Neuronal stem cell (in vitro differentiated cells): ENCODE measurements at regions not wholly inside any gene's neighbourhood (a gene's known extent, or its start where the extent isn't known, plus 50 kb on each side); places are given as distances from the start of the nearest gene placed in this dataset.

ENCODE experiments used
- DNase-seq: peaks from one replicate; pipeline ENCODE4 v3.0.0-alpha.2; 2013; ENCODE audit warnings: low spot score
- H2AFZ ChIP-seq: one replicate; pipeline ENCODE4 v1.6.1; 2013; ENCODE audit warnings: mild to moderate bottlenecking, low read length, inconsistent platforms
- H2AK5ac ChIP-seq: 2 replicates; pipeline ENCODE4 v1.6.1; 2013; ENCODE audit warnings: low read depth, mild to moderate bottlenecking, inconsistent platforms, low read length, moderate library complexity, mixed read lengths
- H2BK120ac ChIP-seq: 2 replicates; pipeline ENCODE4 v1.6.1; 2013; ENCODE audit warnings: low read depth, mild to moderate bottlenecking, inconsistent platforms, low read length, moderate library complexity, mixed read lengths
- H2BK12ac ChIP-seq: one replicate; pipeline ENCODE4 v1.6.1; 2013; ENCODE audit warnings: low read length, inconsistent platforms
- H2BK15ac ChIP-seq: 2 replicates; pipeline ENCODE4 v1.6.1; 2013; ENCODE audit warnings: mild to moderate bottlenecking, low read length, inconsistent platforms, mixed read lengths
- H2BK5ac ChIP-seq: one replicate; pipeline ENCODE4 v1.6.1; 2013; ENCODE audit warnings: inconsistent platforms, mild to moderate bottlenecking, low read length, moderate library complexity
- H3K14ac ChIP-seq: one replicate; pipeline ENCODE4 v1.6.1; 2013; ENCODE audit warnings: low read length, inconsistent platforms
- H3K18ac ChIP-seq: 2 replicates; pipeline ENCODE4 v1.6.1; 2013; ENCODE audit warnings: low read length, inconsistent platforms
- H3K23ac ChIP-seq: 2 replicates; pipeline ENCODE4 v1.6.1; 2013; ENCODE audit warnings: low read depth, mild to moderate bottlenecking, mixed read lengths, low read length, inconsistent platforms; ENCODE audit not compliant: poor library complexity
- H3K27ac ChIP-seq: replicated peaks from 3 replicates; pipeline ENCODE4 v1.5.1; 2013; ENCODE audit warnings: low read length, inconsistent platforms
- H3K27me3 ChIP-seq, 3 experiments: 2 replicates each; pipeline ENCODE4 v1.6.1; 2013; ENCODE audit warnings: low read length in 3 of 3, mild to moderate bottlenecking in 2 of 3, inconsistent platforms in 1 of 3, low read depth in 1 of 3, mixed read lengths in 1 of 3, moderate library complexity in 1 of 3; ENCODE audit not compliant: control insufficient read depth in 3 of 3, insufficient read depth in 3 of 3
- H3K36me3 ChIP-seq, 2 donors: replicated peaks in 1 of 2; 2 replicates each; pipeline ENCODE4 v1.6.1; 2013; ENCODE audit warnings: low read length in 2 of 2; ENCODE audit not compliant: control insufficient read depth in 2 of 2, insufficient read depth in 2 of 2
- H3K4ac ChIP-seq: 2 replicates; pipeline ENCODE4 v1.6.1; 2013; ENCODE audit warnings: inconsistent platforms, mild to moderate bottlenecking, low read length, moderate library complexity
- H3K4me1 ChIP-seq, 2 donors: 1 replicate in 1 of 2; 2 replicates in 1 of 2; pipeline ENCODE4 v1.6.1; 2013; ENCODE audit warnings: low read length in 2 of 2, low read depth in 1 of 2; ENCODE audit not compliant: control insufficient read depth in 2 of 2, insufficient read depth in 1 of 2
- H3K4me2 ChIP-seq: one replicate; pipeline ENCODE4 v1.6.1; 2013; ENCODE audit warnings: mild to moderate bottlenecking, low read length, inconsistent platforms; ENCODE audit not compliant: insufficient read depth, poor library complexity, severe bottlenecking
- H3K4me3 ChIP-seq, 2 donors: 2 replicates each; pipeline ENCODE4 v1.5.1; 2013; ENCODE audit warnings: low read length in 2 of 2, mild to moderate bottlenecking in 2 of 2, inconsistent platforms in 1 of 2, moderate library complexity in 1 of 2
- H3K79me1 ChIP-seq: one replicate; pipeline ENCODE4 v1.6.1; 2013; ENCODE audit warnings: low read depth, mild to moderate bottlenecking, inconsistent platforms, low read length, moderate library complexity
- H3K9ac ChIP-seq: one replicate; pipeline ENCODE4 v1.6.1; 2013; ENCODE audit warnings: mild to moderate bottlenecking, low read depth, low read length, inconsistent platforms; ENCODE audit not compliant: poor library complexity
- H3K9me3 ChIP-seq, 2 donors: replicated peaks in 1 of 2; 2 replicates each; pipeline versions ENCODE3 to v1.6.1; 2013; ENCODE audit warnings: low read length in 2 of 2, mild to moderate bottlenecking in 2 of 2, inconsistent platforms in 1 of 2, low read depth in 1 of 2, mixed read lengths in 1 of 2, moderate library complexity in 1 of 2; ENCODE audit not compliant: control insufficient read depth in 2 of 2, insufficient read depth in 1 of 2
- H4K8ac ChIP-seq: one replicate; pipeline ENCODE4 v1.6.1; 2013; ENCODE audit warnings: low read depth, mild to moderate bottlenecking, inconsistent platforms, low read length, moderate library complexity
- H4K91ac ChIP-seq: one replicate; pipeline ENCODE4 v1.6.1; 2013; ENCODE audit warnings: low read length, low read depth, mild to moderate bottlenecking, inconsistent platforms; ENCODE audit not compliant: poor library complexity
- WGBS, 2 donors: extraction: QIAGEN DNeasy Blood & Tissue Kit; methylation state at CpG; one replicate each; pipeline ENCODE4 v1.1.7; 2013; ENCODE audit warnings: missing lambda C conversion rate in 2 of 2, mixed read lengths in 1 of 2; ENCODE audit not compliant: insufficient read length in 2 of 2, insufficient replicate concordance in 1 of 2; ENCODE audit errors: extremely low coverage in 2 of 2; 5-methylcytosine and 5-hydroxymethylcytosine counted together

GRCh38 chr1:221923929-221924598, 182.2 kb upstream of the DUSP10 start:
- H3K4ac ChIP-seq = no peak overlapping the region
- no peaks in the 10 kb centered on the region for H3K79me1 ChIP-seq
- no peak overlapping the region for H3K18ac ChIP-seq
- H2BK15ac ChIP-seq = no peak overlapping the region
- H3K4me3 ChIP-seq = no peak overlapping the region
- H3K4me1 ChIP-seq = no peaks in the 10 kb centered on the region
- no peak overlapping the region for H4K8ac ChIP-seq
- no peak overlapping the region for H2BK12ac ChIP-seq
- H2BK120ac ChIP-seq = no peak overlapping the region
- no peaks in the 10 kb centered on the region for H3K27me3 ChIP-seq
- H2AK5ac ChIP-seq = no peak overlapping the region
- H3K23ac ChIP-seq = no peak overlapping the region
- no CpG with 5 or more reads among the region's 8 CpGs for WGBS, 2 donors
- no peak overlapping the region for H3K9ac ChIP-seq
- H3K14ac ChIP-seq = no peak overlapping the region
- DNase-seq = no peak
- no peak overlapping the region for H3K4me2 ChIP-seq
- H2BK5ac ChIP-seq = no peak overlapping the region
- H3K27ac ChIP-seq = no peak overlapping the region
- H4K91ac ChIP-seq = no peak overlapping the region
- no peak overlapping the region for H2AFZ ChIP-seq
- H3K9me3 ChIP-seq = no peaks in the 10 kb centered on the region
- H3K36me3 ChIP-seq = no peaks in the 10 kb centered on the region

GRCh38 chr1:221921936-221922335, 180.0 kb upstream of the DUSP10 start:
- H3K79me1 ChIP-seq = no peaks in the 10 kb centered on the region
- no peak for DNase-seq

GRCh38 chr1:221919743-221920142, 177.9 kb upstream of the DUSP10 start:
- Histone ChIP-seq H3K4me2 (no peak overlapping the region), H3K27ac (no peak overlapping the region), H3K14ac (no peak overlapping the region), H3K79me1 (no peaks in the 10 kb centered on the region), H3K4ac (no peak overlapping the region), H3K9me3 (no peaks in the 10 kb centered on the region), H3K4me1 (no peaks in the 10 kb centered on the region), H3K9ac (no peak overlapping the region), H2BK120ac (no peak overlapping the region), H2BK15ac (no peak overlapping the region), H3K4me3 (no peak overlapping the region), H3K27me3 (no peaks in the 10 kb centered on the region), H4K8ac (no peak overlapping the region), H3K23ac (no peak overlapping the region), H2BK12ac (no peak overlapping the region), H2BK5ac (no peak overlapping the region), H2AFZ (no peak overlapping the region), H3K18ac (no peak overlapping the region), H2AK5ac (no peak overlapping the region), H4K91ac (no peak overlapping the region), H3K36me3 (no peaks in the 10 kb centered on the region)
- no CpG with 5 or more reads among the region's 2 CpGs for WGBS, 2 donors
- no peak for DNase-seq

More at GRCh38 chr1:221921936-221922335, 180.0 kb upstream of the DUSP10 start:
- H2BK5ac ChIP-seq = no peak overlapping the region
- H3K14ac ChIP-seq = no peak overlapping the region
- no peaks in the 10 kb centered on the region for H3K36me3 ChIP-seq
- H4K8ac ChIP-seq = no peak overlapping the region
- H3K9me3 ChIP-seq = no peaks in the 10 kb centered on the region
- no peak overlapping the region for H2AFZ ChIP-seq
- no peaks in the 10 kb centered on the region for H3K4me1 ChIP-seq
- H2BK12ac ChIP-seq = no peak overlapping the region
- H2AK5ac ChIP-seq = no peak overlapping the region
- no peak overlapping the region for H3K4ac ChIP-seq
- no peak overlapping the region for H4K91ac ChIP-seq
- no peak overlapping the region for H3K4me3 ChIP-seq
- no peak overlapping the region for H2BK15ac ChIP-seq
- no CpG with 5 or more reads among the region's 2 CpGs for WGBS, 2 donors
- no peak overlapping the region for H3K27ac ChIP-seq
- no peaks in the 10 kb centered on the region for H3K27me3 ChIP-seq
- H3K4me2 ChIP-seq = no peak overlapping the region
- no peak overlapping the region for H2BK120ac ChIP-seq
- no peak overlapping the region for H3K23ac ChIP-seq
- H3K9ac ChIP-seq = no peak overlapping the region
- H3K18ac ChIP-seq = no peak overlapping the region

GRCh38 chr1:221919341-221919740, 177.5 kb upstream of the DUSP10 start:
- H4K91ac ChIP-seq = no peak overlapping the region
- H3K27ac ChIP-seq = no peak overlapping the region
- no peak overlapping the region for H4K8ac ChIP-seq
- no peak overlapping the region for H3K14ac ChIP-seq
- no peaks in the 10 kb centered on the region for H3K36me3 ChIP-seq
- H2AFZ ChIP-seq = no peak overlapping the region
- no peaks in the 10 kb centered on the region for H3K4me1 ChIP-seq
- no peak overlapping the region for H3K4me2 ChIP-seq
- H2BK5ac ChIP-seq = no peak overlapping the region
- H3K23ac ChIP-seq = no peak overlapping the region
- no peak overlapping the region for H2BK15ac ChIP-seq
- no peak overlapping the region for H3K18ac ChIP-seq
- H2AK5ac ChIP-seq = no peak overlapping the region
- no peak overlapping the region for H2BK120ac ChIP-seq
- H3K79me1 ChIP-seq = no peaks in the 10 kb centered on the region
- no peaks in the 10 kb centered on the region for H3K9me3 ChIP-seq
- H3K27me3 ChIP-seq = no peaks in the 10 kb centered on the region
- no peak overlapping the region for H2BK12ac ChIP-seq
- H3K4ac ChIP-seq = no peak overlapping the region
- no peak for DNase-seq
- no peak overlapping the region for H3K9ac ChIP-seq
- WGBS, 2 donors = no CpG with 5 or more reads among the region's 1 CpG
- no peak overlapping the region for H3K4me3 ChIP-seq
